ENCODE measurements at regions not wholly inside any gene's neighbourhood (a gene's known extent, or its start where the extent isn't known, plus 50 kb on each side); places are given as distances from the start of the nearest gene placed in this dataset.
"Not testable (repeated sequence)": the region's sequence is repeated elsewhere in the genome, so short reads cannot be mapped to it uniquely, and the experiment has no call there.

DNA sequence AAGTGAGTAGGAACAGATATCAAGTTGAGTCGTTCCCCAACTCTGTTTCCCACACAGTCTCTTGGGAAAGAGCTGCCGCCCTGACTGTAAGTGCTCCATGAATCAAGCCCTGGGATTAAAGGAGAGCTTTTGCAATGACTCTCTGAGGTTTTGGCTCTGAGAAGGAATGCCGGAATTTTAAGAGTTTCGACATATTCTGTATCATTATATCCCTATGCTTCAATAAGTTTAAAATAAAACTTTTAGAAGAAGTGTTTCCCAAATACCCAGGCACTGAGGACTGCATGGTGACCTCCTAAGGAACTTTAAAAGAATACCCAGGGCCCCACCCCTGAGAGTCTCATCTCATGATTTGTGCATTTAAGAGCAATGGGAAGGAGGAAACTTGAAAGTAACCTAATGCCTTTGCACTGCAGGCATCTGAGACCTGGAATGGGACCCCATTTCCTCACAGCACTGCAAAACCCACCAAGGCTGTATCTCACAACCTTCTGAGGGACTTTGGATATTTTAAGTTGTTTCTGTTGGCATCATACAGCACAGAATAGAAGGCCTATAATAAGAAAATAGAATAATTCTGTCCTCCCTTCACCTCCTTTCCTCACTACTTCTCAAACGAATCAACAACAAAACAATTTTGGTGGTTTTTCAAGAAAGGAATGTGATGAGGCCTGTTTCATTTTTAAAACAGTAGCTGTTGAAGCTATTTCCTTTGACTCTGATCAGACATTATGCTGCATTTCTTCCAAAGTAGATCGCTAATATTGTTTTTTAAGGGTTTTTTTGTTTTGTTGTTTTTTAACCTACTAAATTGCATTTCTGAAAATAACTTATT is 121.2 kb downstream of the GASK1B start:
- DNase-seq, result no peak

DNA sequence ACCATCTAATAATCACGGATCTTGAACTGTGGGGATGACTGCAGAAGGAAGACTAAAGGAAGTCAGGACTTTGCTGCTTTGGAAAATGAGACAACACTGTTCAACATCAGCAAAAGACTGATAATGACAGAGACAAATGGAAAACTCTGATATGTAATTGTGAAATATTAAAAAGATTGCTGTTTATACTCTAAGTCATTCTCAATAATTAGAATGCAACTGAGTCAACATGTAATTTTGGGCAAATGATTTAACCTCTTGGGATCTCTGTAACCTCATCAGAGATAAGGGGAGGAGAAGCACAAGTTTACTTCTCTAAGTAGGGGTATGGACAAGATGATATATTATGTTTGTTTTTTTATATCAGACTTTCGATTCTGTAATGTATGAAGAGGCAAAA is 121.9 kb downstream of the GASK1B start:
- DNase-seq, result no peak

DNA sequence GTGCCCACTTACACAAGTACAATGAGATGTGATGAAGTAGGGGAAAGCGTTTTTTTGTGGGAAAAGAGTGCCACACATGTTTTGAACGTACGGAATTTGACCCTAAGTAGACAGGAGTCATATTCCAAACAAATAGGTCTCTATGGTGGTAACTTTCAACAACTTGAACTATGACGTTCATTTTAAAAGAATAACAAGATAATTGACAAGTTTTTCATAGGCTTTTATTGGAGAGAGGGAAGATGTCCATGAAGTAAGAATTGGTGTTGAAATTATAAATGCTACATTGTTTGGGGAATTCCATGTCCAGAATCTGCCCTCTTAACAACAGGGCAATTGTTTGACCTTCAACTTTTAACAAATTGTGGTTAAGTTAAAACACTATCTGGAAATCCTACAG is 126.5 kb downstream of the GASK1B start:
- no peak for DNase-seq

DNA sequence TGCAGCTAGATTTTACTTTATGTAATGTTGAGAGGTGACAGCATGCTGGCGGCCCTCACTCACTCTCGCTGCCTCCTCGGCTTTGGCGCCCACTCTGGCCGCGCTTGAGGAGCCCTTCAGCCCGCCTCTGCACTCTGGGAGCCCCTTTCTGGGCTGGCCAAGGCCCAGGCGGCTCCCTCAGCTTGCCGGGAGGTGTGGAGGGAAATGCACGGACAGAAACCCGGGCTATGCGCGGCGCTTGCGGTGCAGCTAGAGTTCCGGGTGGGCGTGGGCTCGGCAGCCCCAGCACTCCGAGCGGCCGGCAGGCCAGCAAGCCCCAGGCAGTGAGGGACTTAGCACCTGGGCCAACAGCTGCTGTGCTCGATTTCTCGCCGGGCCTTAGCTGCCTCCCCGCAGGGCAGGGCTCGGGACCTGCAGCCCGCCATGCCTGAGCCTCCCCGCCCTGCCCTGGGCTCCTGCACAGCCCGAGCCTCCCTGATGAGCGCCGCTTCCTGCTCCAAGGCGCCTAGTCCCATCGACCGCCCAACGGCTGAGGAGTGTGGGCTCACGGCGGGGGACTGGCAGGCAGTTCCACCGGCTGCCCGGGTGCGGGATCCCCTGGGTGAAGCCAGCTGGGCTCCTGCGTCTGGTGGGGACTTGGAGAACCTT is 128.7 kb downstream of the GASK1B start:
- no peak for DNase-seq

DNA sequence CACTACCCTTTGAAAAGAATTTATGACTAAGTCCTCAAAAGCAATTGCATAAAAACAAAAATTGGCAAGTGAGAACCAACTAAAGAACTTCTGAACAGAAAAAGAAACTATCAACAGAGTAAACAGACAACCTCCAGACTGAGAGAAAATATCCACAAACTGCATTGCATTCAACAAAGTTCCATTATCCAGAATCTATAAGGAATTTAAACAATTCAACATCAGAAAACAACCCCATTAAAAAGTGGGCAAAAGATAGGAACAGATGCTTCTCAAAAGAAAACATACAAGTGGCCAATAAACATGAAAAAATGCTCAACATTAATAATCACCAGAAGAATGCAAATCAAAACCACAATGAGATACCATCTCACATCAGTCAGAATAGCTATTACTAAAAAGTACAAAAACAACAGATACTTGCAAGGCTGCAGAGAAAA is 130.2 kb downstream of the GASK1B start:
- no peak for DNase-seq

DNA sequence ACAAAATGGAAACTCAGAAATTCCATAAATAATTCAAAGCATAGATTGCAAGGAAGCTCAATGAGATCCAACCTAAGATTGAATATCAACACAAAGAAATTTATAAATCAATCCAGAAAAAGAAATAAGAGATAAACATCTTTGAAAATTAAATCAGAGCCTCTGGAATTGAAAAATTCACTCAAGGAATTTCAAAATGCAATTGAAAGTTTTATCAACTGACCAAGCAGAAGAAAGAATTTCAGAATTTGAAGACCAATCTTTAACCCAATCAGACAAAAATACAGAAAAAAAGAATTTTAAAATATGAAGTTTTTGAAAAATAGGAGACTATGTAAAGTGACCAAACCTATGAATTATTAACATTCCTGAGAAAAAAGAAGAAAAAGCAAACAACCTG is 134.1 kb downstream of the GASK1B start:
- DNase-seq, result no peak

DNA sequence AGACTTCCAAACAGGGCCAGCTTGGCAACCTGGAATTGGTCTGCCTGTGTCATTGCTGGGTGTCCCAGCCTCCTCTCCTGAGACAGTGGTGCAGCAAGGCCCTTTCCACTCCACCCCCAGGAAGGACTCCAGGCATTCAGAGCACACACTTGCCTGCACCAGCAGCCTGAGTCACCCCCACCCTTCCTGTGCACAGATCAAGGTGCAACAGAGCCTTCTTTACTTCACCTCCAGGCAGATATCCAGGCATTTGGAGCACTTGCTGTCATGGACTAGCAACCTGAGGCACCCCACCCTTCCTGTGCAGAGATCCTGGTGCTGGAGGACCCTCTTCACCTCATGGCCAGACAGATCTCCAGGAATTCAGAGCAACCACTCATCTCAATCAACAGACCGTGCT is 135.8 kb downstream of the GASK1B start:
- DNase-seq, result no peak

DNA sequence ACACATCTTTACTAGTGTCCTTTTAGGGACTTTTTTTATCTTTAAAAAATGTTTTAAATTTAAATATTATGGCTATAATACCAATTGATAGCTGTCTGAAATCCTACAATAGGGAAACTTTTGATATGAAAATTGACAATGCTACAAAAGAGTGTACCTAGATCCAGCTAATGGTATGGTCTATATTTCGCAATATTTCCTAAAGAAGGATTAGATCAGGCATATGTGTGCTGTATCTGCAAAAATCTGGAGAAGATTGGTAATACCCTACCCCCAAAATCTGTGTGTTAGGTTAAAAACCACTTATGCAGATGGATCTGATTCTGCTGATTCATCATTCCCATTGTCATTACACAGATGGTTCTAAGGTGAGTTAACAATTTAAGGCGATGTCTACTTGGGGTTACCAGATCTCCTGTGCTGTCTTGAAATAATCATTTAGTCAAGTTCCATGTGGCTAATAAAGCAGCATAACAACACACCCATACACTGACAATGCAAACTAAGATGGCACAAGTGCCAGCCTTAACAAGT is 137.1 kb downstream of the GASK1B start:
- no peak for DNase-seq

DNA sequence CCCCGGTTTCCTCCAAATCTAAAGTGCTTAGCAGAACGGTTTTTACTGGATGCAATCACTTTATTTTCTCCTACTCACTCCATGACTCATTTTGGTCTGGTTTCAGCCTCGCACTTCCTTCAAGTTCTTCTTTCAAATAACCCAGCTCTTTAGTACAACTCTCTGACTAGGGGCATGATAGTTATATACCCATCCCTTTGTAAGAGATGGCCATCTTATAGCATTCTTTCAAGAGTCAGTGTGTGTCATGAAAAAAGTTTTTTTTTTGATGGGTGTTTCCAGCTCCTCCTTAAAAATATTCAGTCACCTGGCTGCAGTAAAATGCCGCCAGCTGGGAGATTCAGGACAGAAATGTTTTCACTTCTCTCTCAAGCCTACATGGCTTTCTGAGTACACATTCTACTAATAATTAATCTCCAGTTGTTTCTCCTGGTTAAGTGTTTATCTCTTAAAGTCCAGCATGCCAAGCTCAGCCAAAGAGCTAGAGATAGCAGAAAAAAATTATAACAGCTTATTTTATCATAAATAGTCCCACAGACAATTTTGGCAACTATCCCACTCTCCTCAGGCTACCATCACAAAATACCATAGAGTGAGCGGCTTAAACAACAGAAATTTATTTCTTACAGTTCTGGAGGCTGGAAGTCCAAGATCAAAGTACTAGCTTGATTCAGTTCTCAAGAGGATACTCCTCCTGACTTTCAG is 139.3 kb downstream of the GASK1B start:
- no peak for DNase-seq

DNA sequence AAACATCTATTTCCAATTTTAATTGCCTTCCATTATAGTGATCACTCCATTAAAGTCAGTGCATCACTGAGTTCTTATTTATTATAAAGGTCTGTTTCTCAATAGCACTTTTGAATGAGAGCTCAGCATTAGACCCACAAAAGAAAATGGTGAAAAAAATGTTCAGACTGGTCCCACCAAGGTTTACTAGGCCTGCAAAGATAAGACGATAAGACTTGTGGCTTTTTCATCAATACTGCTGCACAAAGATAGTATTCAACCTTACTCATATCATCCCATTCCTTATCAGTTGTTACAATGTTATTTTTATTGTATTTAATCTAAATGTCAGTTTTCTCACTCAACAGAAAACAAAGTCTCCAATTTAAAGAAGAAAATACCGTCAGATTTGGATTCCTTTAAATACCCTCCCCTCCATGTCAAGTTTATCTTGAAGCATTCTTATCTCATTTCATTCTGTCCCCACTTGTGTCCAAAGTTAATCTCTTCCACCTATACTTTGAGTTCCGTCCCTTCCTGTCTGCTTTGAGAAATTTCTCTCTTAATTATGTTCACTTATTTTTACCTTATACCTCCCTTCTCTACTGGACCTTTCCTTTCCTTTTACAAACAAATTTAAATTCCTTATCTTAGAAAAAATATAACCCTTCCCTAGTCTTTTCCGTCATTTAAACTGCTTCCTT is 140.0 kb downstream of the GASK1B start:
- no peak for DNase-seq

DNA sequence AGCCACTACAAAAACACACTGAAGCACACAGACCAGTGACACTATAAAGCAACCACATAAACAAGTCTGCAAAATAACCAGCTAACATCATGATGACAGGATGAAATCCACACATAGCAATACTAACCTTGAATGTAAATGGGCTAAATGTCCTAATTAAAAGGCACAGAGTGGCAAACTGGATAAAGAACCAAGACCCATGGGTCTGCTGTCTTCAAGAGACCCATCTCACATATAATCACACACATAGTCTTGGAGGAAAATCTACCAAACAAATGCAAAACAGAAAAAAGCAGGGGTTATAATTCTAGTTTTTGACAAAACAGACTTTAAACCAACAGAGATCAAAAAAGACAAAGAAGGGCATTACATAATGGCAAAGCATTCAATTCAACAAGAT is 144.4 kb downstream of the GASK1B start:
- not testable (repeated sequence) for DNase-seq

DNA sequence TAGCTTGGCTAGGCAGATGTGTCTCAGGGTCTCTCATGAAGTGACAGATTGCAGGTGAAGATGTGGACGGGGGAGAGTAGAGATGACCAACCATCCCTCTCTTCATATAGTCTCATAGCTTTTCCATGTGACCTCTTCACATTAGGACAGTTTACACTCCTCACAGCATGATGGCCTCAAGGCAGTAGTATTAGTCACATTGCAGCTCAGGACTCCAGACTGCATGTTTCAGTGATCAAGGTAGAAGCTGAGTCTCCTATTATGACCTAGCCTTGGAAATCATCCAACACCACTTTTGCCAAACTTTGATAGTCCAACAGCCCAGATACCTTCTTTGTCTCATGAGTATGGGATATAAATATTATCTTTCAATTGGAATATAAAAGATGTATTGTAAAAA is 147.7 kb downstream of the GASK1B start:
- no peak for DNase-seq

DNA sequence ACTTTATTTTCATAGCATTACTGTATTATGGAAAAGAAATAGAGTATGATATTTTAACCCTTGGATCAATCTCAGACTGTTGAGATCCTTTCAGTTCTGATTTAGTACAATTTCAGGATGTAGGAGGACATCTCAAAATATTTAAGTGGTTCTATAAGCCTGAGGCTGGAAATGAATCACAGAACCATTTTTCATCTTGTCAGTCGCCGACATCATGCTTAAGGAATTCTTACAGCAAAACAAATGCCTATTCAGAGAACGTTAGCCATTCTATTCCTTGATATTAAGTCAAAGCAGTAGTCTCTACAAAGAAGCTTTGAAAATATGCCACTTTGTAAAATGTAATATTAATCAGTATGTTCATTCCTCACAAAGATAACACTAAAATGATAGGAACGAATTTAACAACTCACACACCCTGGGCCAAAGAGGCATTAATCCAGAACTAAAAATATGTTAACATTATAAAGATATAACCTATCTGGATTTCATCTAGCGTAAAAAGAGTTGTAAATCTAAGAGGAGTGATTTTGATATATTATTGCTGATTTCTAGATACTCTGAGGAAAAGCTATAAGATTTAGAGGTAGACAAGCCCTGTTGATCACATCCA is 152.0 kb downstream of the GASK1B start:
- no peak for DNase-seq

DNA sequence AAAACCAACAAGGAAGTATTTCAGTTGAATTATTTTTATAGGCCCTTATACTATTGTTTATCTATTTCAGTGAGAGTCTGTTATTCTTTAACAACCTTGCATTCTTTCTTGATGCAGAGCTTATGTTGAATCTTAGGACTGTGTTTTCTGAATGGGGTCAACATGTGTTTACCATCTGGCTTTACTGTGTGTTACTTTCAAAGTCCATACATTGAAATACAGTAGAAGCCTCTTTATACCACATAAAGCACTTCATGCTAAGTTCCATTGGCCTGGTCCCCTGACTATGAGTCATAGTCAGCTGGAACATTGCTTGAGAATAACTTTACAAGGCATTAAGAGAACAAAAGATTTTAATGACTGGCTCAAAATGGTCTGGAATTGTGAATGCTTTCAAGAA is 152.6 kb downstream of the GASK1B start:
- no peak for DNase-seq

DNA sequence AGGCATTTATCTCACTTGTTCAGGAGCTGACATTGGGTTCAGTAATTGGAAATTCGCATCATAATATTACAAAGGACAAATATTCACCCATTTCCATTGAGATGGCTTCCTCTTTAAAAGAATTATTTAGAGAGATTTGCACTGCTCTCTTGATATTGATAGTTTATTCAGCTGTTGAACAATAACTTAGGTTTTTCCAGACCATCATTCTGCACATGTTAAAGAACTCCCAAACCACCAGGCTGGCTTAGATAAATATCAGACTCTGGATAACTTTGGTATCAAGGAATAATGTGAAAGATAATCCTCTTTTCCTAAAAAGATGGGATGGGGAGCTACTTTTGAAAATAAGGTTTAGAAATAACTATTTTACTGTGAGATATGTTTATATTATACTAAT is 154.0 kb downstream of the GASK1B start:
- no peak for DNase-seq

DNA sequence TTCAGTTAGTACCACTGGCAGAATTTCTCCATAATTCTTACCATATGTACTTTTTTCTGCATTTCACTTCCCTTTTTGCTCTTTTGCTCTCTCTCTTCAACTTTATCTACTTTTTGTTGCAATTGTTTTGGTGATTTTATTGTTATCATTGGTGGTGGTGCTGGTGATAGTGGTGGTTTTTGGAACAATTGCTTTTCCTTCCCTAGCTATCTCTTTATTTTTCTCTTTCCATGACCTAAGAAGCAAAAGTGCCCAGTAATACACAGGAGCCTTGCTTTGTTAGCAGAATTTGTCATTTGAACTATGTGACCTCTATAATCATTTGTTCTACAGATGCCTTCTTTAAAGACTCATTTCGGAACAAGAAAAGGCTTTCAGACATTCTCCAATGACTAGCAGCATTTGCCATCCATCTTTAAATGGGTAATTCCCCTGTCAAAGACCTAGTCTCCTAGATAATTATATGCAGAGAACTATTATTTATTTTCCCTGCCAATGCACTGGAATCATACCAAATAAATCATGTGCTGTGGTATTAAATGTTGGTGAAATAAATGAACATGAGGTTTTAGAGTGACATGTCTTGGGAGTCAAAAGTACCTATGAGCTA is 154.5 kb downstream of the GASK1B start:
- DNase-seq, result no peak

DNA sequence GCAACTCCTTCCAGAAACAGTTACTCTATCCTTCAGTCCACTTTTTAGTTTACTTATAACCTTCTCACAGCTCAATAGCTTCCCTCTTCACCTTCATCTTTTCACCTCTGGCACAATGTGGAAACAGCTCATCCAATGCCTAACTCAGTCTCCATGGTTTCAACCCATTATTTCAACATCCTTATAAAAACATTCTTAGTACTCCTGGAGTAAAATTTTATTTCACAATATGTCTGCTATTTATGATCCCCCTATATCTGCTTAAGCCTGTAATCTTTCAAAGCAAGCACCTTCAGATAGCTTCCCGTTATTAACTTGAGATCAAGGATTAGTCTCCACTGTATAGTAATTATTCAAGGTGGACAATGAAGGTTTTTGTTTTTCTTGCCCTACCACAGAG is 156.3 kb downstream of the GASK1B start:
- DNase-seq, result no peak

DNA sequence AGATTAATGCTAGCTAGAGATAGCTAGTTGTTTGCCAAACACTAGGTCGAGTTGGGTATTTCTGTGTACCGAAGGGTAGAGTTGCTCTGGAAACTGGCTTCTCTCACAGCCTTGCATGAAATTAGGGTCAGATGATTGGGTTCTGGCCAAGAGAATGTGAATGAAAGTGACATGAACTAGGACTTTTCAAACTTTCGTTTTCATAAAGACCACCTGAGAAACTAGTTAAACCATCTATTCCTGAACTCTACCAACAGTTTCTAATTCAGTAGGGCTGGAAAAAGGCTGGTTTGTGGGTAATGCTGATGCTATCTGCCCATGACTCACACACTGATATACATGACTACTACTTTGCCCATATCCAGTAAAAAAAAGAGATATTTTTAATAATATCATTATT is 157.6 kb downstream of the GASK1B start:
- DNase-seq, result no peak

DNA sequence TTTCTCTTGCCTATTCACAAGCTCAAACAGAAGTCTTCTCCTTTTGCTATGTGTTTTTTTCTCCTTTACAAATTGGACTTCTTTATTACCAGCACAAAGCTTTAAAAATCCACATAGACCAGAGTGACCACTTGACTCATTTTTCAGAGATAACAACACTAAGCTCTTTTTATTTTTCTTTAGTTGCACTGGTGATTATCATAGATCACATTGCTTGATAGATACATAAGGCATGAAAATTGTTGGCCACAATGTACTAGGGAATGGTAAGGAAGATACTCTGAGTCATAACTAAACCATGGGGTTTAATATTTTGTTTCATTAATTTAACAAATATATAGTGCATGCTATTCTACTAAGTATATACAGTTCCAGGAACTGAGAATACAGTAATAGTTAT is 159.0 kb downstream of the GASK1B start:
- no peak for DNase-seq

DNA sequence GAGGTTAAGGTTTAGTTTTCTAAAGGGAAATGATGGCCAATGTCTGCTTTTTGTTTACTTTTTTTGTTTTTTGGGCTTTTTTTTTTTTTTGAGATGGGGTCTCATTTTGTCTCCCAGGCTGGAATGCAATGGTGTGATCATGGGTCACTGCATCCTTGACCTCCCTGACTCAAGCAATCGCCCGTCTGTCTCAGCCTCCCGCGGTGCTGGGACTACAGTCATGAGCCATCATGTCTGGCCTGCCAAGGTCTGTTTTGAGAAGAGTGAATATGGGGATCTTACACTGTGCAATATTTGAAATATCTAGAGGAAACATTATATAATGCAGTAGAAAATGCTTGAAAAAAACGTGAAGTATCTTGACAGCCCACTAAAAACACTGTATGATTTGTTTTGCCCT is 162.5 kb downstream of the GASK1B start:
- no peak for DNase-seq

DNA sequence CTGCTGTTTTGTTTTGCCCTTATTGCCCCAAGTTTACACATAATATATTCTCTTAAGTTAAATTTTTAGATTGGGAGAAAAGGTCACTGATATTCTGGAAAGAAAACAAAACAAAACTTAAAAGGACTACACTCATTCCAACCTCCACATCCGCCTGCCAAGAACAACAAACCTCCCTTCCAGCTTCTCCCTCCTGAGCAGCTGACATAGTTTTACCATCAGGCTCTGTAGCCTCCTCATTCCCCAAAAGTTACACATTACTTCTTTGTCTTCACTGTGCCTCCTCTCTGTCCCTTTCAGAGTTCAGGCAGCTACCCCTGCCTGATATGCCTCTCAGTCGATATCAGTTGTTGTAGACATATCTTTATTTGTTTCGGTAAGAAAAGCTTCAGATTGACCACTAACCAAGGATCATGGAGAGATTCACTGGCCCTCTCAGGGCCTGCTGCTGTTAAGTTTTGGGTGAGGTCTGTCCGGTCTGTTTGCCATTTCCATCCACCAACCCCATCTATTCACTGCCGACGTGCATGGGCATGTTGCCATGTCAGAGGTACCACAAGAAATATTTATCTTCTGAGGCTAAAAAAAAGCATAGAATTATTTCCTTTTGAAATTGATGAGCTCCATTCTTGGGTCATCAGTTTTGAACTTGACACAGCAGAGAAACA is 164.1 kb downstream of the GASK1B start:
- no peak for DNase-seq

DNA sequence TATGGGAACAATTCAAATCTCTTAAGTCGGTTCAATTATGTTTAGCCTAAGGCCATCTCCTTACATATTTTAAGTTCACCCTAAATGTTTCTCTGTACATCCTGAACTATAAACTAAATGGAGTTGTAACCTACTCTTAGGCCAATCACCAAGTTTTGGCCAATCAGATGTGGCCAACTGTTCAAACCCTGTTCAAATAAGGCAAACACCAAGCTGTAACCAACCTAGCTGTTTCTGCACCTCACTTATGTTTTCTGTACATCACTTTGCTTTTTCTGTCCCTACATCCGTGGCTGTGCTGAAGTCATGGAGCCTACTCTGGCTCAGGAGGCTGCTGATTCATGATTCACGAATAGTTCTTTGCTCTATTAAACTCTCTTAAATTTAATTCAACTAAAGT is 165.3 kb downstream of the GASK1B start:
- no peak for DNase-seq

Data from NCI-H1694 (cell line).